GM19455 (cell line): ENCODE measurements at regions not wholly inside any gene's neighbourhood (a gene's known extent, or its start where the extent isn't known, plus 50 kb on each side); places are given as distances from the start of the nearest gene placed in this dataset.
"Not testable (repeated sequence)": the region's sequence is repeated elsewhere in the genome, so short reads cannot be mapped to it uniquely, and the experiment has no call there.

ENCODE experiments used
- ATAC-seq: cut with Tn5 transposase; IDR thresholded peaks from one replicate; pipeline ENCODE4 v1.9.1; 2021; ENCODE audit not compliant: unreplicated experiment

DNA sequence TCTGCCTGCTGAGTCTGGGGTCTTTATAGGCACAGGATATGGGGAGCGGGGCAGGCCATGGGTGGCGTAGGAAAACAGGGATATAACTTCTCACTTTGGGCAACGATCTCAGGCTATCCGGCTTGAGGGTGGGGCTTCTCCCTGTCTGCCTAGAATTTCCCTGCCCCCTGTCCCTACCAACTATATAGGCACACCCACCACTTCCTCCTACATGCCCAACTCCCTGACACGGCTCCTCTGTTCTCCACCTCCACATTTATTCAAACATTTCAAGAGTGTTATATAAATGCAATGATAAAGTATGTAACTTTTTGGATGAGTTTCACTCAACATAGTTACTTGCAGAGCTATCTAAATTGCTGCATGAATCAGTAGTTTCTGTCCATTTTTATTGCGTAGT lies 363.2 kb upstream of the RORB start:
- ATAC-seq: no peak

GRCh38 chr9:74138182-74138581 lies 359.0 kb upstream of the RORB start:
- no peak for ATAC-seq

DNA sequence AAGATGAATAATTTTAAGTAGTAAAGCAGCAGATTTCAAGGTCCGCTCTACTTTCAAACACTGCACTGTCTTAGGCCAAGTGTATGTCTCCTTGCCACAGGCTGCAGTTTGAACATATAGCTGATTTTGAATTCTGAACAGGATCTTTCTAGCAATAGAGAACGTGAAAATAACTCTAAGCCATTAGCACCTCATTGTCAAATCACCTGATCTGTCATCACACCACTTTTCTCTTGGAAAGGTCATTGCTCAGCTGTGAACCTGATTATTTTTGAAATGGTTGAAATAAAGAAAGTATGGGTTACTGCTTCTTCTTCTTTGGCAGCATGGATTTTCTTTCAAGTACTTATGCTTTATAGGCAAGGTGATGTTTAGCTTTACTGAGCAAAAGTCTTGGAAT lies 357.0 kb upstream of the RORB start:
- no peak for ATAC-seq

- no peak for ATAC-seq
Observed at GRCh38 chr9:74147906-74148305, 349.2 kb upstream of the RORB start.

- peak; percentile 100 for ATAC-seq
Observed at GRCh38 chr9:74172874-74173273, 324.3 kb upstream of the RORB start.

DNA sequence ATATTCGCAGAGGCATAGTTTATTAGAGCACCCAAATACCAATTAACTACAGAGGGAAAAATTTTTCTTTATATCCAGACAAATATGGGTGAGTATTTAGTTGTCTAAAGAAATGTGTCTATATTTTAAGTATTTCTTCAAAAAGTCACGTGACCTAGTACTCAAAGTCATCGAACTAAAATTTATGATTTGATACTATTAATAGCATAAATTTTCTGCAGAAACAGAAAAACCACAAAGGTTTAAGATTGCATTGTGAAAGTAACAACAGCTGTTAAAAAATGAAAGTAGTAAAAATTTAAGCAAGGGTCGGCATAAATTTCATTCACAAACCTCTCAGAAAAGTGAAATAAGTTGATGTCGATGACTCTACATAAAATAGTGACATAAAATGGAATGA lies 323.9 kb upstream of the RORB start:
- ATAC-seq: no peak

GRCh38 chr9:74197771-74198170 lies 299.4 kb upstream of the RORB start:
- not testable (repeated sequence) for ATAC-seq

- no peak for ATAC-seq
Observed at GRCh38 chr9:74205056-74205455, 292.1 kb upstream of the RORB start.

GRCh38 chr9:74218385-74219063 lies 278.6 kb upstream of the RORB start:
- no peak for ATAC-seq

GRCh38 chr9:74220327-74220726 lies 276.8 kb upstream of the RORB start:
- no peak for ATAC-seq

GRCh38 chr9:74236857-74237256 lies 260.3 kb upstream of the RORB start:
- no peak for ATAC-seq

DNA sequence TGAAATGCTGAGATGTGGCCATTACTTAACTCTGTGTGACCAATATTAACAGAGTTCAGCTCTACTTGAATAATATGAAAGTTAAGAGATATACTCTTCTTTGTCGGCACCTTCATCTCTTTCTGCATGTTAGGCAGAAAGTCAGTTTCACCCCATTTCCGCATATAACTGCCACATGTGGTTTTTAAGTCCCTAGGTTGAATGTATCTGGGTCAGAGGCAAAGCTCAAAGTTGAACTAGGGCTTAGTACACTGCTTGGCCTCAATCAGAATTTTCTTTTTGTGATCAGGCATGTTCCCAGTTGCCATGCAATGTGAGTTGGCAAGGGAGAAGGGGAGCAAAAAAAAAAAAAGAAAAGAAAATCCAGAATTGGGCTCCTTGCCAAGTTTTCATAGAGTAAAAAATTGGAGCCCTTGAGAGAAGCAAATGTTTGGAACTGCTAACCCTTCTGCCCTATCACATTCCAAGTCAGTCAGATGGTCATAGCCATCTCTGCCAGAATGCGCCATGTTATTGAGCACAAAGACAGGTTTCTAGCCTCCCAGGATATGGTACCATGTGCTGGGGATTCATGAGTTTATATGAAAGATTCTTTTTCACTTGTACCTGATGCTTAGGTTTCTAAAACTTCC lies 251.2 kb upstream of the RORB start:
- no peak for ATAC-seq

DNA sequence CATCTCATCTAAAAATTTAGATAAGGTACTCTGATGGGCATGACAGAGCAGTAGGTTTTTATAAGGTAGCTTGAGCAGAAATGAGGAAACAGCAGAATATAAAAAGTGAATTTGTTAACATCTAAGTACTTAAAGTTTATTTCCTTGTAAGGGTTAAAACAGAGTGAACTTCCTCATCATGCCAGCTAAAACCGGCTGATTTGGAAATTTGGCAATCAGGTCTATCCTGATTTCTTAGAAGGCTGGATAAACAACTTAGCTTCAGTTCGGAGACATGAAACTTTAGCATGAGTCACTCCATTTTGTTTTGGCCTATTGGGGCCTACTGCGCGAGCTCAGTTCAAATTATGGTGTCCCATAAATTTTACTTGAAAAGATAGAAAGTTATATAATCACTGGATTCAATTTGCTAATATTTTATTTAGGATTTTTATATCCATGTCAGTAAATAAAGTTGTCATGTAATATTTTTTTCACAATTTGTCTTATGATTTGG lies 241.6 kb upstream of the RORB start:
- ATAC-seq: no peak

DNA sequence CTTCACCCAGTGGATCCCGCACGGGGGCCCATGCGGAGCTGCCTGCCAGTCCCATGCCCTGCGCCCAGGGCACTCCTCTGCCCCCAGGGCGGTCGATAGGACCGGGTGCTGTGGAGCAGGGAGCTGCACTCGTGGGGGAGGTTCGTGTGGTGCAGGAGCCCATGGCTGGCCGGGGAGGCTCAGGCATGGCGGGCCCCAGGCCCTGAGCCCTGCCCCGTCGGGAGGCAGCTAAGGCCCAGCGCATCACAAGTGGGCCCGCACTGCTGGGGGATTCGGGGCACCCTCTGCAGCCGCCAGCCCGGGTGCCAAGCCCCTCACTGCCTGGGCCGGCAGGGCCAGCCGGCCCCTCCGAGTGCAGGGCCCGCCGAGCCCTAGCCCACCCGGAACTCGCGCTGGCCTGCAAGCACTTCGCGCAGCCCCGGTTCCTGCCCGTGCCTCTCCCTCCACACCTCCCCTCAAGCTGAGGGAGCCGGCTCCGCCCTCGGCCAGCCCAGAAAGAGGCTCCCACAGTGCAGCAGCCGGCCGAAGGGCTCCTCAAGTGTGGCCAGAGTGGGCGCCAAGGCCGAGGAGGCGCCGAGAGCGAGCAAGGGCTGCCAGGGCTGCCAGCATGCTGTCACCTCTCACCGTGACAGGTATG lies 221.1 kb upstream of the RORB start:
- ATAC-seq: no peak

DNA sequence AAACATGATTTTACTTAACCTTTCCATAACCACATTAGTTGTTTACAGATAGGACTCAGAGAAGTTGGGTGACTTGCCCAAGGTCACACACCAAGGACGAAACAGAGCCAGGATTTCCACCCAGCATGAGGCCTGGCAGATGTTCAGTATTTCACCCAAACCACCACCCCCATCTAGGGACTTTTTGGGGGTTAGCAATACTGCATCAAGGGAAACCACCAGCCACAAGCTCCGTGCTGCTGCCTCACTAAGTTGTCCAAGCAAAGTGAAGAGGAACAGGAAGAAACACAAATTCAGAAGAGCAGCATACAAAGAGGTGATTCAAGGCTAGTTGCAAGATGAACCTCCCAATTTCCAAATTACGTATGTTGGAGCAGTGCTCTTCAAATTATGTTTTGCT lies 219.6 kb upstream of the RORB start:
- ATAC-seq: peak; percentile 79

GRCh38 chr9:74281674-74282073 lies 215.5 kb upstream of the RORB start:
- ATAC-seq: no peak

DNA sequence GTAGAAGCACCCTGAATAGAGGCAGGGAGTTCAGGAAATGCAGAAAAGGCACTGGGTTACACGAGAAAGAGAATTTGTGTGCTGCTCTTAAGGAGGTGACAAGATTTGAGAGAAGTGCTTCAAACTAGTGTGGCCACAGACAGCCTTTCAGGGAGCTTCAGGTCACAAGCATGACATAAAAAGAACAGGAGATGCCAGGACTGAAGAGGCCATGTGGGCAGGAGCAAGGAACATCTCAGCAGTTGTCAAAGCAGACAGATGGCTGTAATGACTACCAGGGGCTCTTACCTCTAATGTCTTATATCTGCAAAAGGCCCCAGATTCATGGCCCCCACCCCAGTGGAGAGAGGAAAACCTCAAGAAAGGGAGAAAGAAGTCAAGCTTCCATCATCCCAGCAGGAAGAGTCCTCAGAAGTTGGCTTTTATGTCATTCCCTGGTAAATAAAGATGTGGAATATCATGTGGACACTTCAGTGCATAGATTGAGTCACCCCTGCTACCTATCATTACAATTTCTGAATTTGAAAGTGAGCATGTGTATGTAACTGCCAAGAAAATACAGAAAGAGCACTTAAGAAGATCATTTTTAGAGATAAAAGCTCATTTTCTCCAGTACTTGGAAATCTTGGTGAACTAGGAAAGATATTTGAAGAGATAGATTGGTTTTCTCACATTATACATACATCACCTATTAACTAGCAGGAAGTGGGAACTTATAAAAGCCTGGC lies 214.4 kb upstream of the RORB start:
- ATAC-seq: no peak

- no peak for ATAC-seq
Observed at GRCh38 chr9:74284581-74285450, 212.3 kb upstream of the RORB start.

- no peak for ATAC-seq
Observed at GRCh38 chr9:74293479-74293878, 203.7 kb upstream of the RORB start.

- ATAC-seq: no peak
Observed at GRCh38 chr9:74303945-74304344, 193.2 kb upstream of the RORB start.

GRCh38 chr9:74304598-74304997 lies 192.5 kb upstream of the RORB start:
- ATAC-seq: no peak
